Lower lobe of right lung (tissue), 2 donors: ENCODE measurements at regions not wholly inside any gene's neighbourhood (a gene's known extent, or its start where the extent isn't known, plus 50 kb on each side); places are given as distances from the start of the nearest gene placed in this dataset.
A peak's percentile ranks its signal among the peaks of the same experiment; 100 is the strongest.

ENCODE experiments used
- ATAC-seq, 2 donors: fragments of 200-7000 bp; cut with Tn5 transposase; one replicate each; pipeline ENCODE4 v1.9.1; 2020 to 2022; ENCODE audit warnings: mild to moderate bottlenecking in 2 of 2, moderate library complexity in 2 of 2
- DNase-seq: peaks from one replicate; pipeline ENCODE4 v3.0.0-alpha.2; 2020
- H3K27ac ChIP-seq: fragments of 200-600 bp; one replicate; pipeline ENCODE4 v1.8.0; 2022
- H3K27me3 ChIP-seq: fragments of 200-600 bp; one replicate; pipeline ENCODE4 v1.8.0; 2022; ENCODE audit warnings: low read depth
- H3K36me3 ChIP-seq: fragments of 200-600 bp; one replicate; pipeline ENCODE4 v1.8.0; 2022; ENCODE audit warnings: mild to moderate bottlenecking
- H3K4me1 ChIP-seq: fragments of 200-600 bp; one replicate; pipeline ENCODE4 v1.8.0; 2022
- H3K4me3 ChIP-seq: fragments of 200-600 bp; one replicate; pipeline ENCODE4 v1.8.0; 2022; ENCODE audit warnings: mild to moderate bottlenecking
- H3K9me3 ChIP-seq: fragments of 200-600 bp; one replicate; pipeline ENCODE4 v1.8.0; 2022
- CTCF ChIP-seq: fragments of 200-600 bp; IDR thresholded peaks from one replicate; pipeline ENCODE4 v1.8.0; 2022; ENCODE audit warnings: antibody characterized with exemption, mild to moderate bottlenecking
- intact Hi-C: fragments of 100-400 bp; cut with DNase I; formaldehyde crosslinking; loops from one replicate; pipeline ENCODE4 v1.11.0; 2022
- donor health status: DM: no; HTN: yes; CAD: no; lungs with severe emphysema.

GRCh38 chr15:35209838-35210237 lies 124.7 kb upstream of the NANOGP8 start:
- intact Hi-C loops: no loop called here
- Histone ChIP-seq H3K4me1 (no peaks in the 10 kb centered on the region), H3K27me3 (no peaks in the 10 kb centered on the region), H3K27ac (no peak overlapping the region), H3K4me3 (no peak overlapping the region), H3K36me3 (no peaks in the 10 kb centered on the region), H3K9me3 (no peaks in the 10 kb centered on the region)
- DNase-seq (no peak), ATAC-seq (no peak)
- no peak for TF ChIP-seq CTCF

DNA sequence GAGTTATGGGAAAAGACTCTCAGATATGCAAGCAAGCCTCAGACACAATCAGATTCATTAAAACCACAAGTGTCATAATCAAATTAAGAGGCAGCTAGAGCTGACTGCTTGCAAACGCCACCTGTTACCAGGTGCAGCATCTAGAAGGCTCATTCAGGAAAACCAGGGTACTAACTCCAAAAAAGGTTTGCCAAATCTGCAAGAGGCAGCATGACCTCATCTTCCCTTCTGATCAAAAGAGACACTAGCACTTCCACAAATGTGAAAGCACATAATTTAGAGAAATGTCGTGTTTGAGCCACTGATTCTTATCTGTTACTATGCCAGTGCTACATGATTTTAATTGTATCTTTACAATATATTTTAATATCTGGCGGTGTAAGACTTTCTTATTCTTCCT lies 123.3 kb upstream of the NANOGP8 start:
- no peaks in the 10 kb centered on the region for H3K36me3 ChIP-seq
- no peaks in the 10 kb centered on the region for H3K9me3 ChIP-seq
- no peak overlapping the region for H3K4me3 ChIP-seq
- ATAC-seq (no peak), DNase-seq (no peak)
- TF ChIP-seq CTCF: no peak
- no peak overlapping the region for H3K27ac ChIP-seq
- intact Hi-C loops: no loop called here
- H3K4me1 ChIP-seq: no peaks in the 10 kb centered on the region
- H3K27me3 ChIP-seq: no peaks in the 10 kb centered on the region

GRCh38 chr15:35206060-35206675 lies 121.1 kb upstream of the NANOGP8 start:
- intact Hi-C loops: no loop called here
- peak; percentile 17 for TF ChIP-seq CTCF
- Histone ChIP-seq H3K9me3 (no peaks in the 10 kb centered on the region), H3K27ac (no peak overlapping the region), H3K4me1 (no peaks in the 10 kb centered on the region), H3K36me3 (no peaks in the 10 kb centered on the region), H3K4me3 (no peak overlapping the region), H3K27me3 (no peaks in the 10 kb centered on the region)
- no peak for DNase-seq
- ATAC-seq: no peak

GRCh38 chr15:35198197-35198596 lies 113.1 kb upstream of the NANOGP8 start:
- no peak for TF ChIP-seq CTCF
- no peak overlapping the region for H3K4me3 ChIP-seq
- no peaks in the 10 kb centered on the region for H3K9me3 ChIP-seq
- DNase-seq (no peak), ATAC-seq (no peak)
- no peaks in the 10 kb centered on the region for H3K36me3 ChIP-seq
- no peak overlapping the region for H3K27ac ChIP-seq
- no peaks in the 10 kb centered on the region for H3K4me1 ChIP-seq
- H3K27me3 ChIP-seq: no peaks in the 10 kb centered on the region
- intact Hi-C loops: no loop called here

DNA sequence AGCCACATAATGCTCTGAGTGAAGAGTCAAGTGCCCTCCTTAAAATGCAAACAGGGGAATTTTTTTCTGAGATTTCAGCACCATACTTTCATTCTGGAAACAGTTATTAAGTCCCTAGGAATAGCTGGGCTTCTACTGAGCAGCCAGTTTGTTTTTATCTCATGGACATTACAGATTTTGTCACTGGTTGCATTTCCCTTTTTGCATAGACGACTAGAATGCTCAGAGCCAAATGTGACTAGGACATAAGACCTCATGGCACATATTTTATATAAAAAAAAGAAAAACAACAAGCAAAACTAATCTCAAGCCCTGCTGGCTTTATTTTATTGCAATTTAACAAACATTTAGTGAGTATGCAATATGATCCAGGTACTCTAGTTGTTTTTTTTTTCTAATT lies 112.7 kb upstream of the NANOGP8 start:
- intact Hi-C loops: no loop called here

More for the DNA sequence above, 112.7 kb upstream of the NANOGP8 start:
- ATAC-seq (no peak), DNase-seq (no peak)
- Histone ChIP-seq H3K9me3 (no peaks in the 10 kb centered on the region), H3K27me3 (no peaks in the 10 kb centered on the region), H3K4me3 (no peak overlapping the region), H3K4me1 (no peaks in the 10 kb centered on the region), H3K36me3 (no peaks in the 10 kb centered on the region), H3K27ac (no peak overlapping the region)
- TF ChIP-seq CTCF: no peak
